ENCODE measurements at regions not wholly inside any gene's neighbourhood (a gene's known extent, or its start where the extent isn't known, plus 50 kb on each side); places are given as distances from the start of the nearest gene placed in this dataset.
A peak's percentile ranks its signal among the peaks of the same experiment; 100 is the strongest.

GRCh38 chr3:80688814-80689213 lies 921.0 kb upstream of the ROBO1 start:
- TF ChIP-seq, protein P1, sequence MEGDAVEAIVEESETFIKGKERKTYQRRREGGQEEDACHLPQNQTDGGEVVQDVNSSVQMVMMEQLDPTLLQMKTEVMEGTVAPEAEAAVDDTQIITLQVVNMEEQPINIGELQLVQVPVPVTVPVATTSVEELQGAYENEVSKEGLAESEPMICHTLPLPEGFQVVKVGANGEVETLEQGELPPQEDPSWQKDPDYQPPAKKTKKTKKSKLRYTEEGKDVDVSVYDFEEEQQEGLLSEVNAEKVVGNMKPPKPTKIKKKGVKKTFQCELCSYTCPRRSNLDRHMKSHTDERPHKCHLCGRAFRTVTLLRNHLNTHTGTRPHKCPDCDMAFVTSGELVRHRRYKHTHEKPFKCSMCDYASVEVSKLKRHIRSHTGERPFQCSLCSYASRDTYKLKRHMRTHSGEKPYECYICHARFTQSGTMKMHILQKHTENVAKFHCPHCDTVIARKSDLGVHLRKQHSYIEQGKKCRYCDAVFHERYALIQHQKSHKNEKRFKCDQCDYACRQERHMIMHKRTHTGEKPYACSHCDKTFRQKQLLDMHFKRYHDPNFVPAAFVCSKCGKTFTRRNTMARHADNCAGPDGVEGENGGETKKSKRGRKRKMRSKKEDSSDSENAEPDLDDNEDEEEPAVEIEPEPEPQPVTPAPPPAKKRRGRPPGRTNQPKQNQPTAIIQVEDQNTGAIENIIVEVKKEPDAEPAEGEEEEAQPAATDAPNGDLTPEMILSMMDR (IDR thresholded peaks at IDR 0.05): peak in 2 of 4 experiments; percentile 38 to 50
- TF ChIP-seq POLR2AphosphoS5 (IDR thresholded peaks at IDR 0.05): no peak

Data from prostate gland (tissue), 2 donors.